HG02642 (cell line): ENCODE measurements at regions not wholly inside any gene's neighbourhood (a gene's known extent, or its start where the extent isn't known, plus 50 kb on each side); places are given as distances from the start of the nearest gene placed in this dataset.
A peak's percentile ranks its signal among the peaks of the same experiment; 100 is the strongest.
"Not testable (repeated sequence)": the region's sequence is repeated elsewhere in the genome, so short reads cannot be mapped to it uniquely, and the experiment has no call there.

Experiments
- ATAC-seq: cut with Tn5 transposase; IDR thresholded peaks from one replicate; pipeline ENCODE4 v1.9.1; 2021; ENCODE audit warnings: mild to moderate bottlenecking; ENCODE audit not compliant: unreplicated experiment, poor library complexity

DNA sequence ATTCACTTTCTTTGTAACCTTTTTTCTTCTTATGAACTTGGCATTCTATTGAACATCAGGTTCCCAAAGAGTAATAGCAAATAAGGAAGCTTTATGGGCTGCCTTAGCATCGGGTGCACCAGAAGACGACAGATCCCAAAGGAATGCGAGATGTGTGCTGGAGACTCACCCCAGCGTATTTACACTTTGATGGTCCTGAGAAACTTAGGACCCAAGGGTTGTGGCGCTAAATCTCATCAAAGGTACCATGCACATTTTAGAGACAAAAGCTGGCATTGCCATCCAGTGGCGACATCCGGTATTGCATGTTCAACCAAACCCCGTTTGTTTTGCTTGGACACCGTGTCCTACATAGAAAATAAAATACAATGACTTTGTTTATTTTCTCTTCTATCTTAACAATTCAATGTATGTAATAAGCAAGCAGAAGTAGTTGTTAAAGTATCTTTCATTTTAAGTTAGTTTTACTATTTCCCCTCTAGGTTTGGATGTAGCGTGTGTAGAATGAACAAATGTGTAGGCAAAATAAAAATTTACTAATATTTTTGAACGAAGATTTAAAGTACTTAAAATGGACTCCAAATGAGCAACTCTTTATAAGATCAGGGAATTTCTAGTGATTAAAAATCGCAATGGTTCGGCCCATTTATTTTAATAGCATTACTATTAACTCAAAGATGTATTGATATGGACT is 1154.8 kb downstream of the GATA3 start:
- peak; percentile 78 for ATAC-seq

DNA sequence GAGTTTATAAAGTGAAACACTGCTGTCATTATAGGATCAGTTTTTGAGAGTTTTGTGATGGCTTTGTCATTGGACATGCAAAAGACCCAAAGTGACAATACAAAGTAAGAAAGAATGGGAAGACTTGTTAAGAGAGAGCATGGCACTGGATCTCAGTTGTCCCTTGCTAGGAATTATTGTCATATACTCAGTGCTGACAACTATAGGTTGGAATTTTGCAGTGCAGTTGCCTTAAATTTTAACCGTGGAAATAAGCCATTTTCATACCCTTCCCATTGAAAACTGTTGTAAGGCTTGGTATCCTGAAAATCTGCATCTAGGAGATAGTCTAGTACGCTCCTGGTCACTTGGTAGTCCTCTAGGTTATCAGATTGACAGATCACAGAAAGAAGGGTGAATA is 1156.7 kb downstream of the GATA3 start:
- ATAC-seq, result no peak

DNA sequence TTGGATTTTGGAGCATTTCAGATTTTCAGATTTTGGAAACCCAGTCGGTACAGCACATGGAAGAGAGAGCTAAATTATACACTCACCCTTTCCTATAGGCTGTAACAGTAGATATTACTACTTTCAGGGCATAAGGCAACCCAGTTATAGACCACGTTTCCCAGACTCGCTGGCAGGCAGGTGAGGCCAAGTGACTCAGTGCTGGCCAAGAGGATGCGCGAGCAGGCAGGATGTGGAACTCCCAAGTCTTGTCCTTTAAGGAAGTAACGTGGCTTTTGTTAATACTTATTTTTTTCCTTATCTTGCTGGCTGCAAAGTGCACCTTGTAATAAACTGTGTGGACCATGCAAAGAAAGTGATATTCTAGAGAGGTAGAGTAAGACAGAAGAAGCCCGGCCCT is 1160.1 kb downstream of the GATA3 start:
- ATAC-seq, result no peak

DNA sequence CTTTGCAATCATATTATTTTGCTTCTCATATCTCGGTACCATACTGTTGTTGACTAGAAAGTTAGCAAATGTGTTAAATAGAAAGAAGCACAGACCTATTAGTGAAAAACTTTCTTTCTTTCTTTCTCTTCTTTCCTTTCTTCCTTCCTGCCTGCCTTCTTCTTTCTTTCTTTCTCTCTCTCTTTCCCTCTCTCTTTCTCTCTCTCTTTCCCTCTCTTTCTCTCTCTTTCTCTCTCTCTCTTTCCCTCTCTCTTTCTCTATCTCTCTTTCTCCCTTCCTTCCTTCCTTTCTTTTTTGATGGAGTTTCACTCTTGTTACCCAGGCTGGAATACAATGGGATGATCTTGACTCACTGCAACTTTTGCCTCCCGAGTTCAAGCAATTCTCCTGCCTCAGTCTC is 1160.6 kb downstream of the GATA3 start:
- no peak for ATAC-seq

DNA sequence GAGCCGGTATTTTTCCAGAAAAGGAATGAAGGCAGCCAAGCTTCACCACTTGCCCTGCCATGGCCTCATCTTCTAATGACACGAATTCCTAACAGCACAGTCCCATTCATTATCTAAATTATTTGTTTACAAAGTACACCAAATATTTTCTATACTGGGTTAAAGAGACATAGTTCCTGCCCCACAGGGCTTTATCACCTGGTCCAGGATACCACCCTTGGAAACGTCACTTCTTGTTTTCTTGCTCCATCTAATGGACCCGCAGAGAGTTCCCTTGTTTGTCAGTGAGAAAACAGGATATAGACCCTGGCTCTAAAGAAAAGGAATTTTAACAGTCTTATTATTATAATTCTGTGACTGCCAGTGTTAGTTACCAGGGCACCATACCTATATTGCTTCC is 1165.4 kb downstream of the GATA3 start:
- ATAC-seq, result no peak

DNA sequence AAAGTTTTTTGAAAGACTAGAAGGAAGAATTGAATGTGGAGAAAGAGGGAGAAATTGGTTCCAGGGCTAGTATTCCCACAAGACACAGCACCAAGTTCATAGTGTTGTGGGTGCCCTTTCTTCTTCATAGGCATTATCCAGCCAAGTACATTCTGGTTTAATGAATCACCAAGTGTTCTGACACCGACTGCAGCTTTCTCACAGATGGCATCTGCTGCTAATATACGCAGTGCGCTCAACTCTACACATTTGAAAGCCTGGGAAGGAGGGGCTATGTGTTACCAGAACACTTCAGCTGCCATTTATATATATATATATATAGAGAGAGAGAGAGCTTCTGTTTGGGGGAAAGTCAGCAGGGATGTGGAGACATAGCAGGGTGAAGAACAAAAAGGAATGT is 1168.4 kb downstream of the GATA3 start:
- ATAC-seq, result no peak

DNA sequence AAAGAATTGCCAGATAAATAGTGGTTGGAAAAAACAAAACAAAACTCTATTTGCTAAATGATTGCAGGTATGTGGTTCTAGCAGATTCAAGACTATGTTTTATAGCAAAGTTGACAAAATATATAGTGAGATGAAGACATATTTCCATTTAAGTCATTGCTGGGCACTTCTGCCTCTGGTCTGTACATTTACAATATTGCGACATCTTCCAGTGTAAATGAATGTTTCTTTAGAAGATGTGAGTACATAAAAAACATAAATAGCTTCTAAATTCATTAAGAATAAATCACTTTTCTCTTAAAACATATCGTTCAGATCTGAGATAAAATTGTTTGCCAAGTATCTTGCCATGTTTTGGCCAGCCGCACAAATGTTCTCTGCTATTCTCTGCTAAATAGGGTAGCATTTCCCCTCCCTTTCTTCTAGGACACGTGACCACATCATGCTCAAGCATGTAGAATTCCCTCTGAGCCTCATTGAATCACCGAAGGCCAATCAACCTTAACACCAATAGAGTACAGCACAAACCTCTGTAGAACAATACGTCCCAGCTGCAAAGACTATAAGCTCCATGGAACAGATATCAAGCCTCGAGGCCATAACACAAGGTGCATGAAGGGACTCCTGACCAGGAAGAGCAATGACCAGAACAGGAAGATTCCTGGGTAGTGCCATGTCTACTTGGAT is 1173.3 kb downstream of the GATA3 start:
- ATAC-seq, result no peak

DNA sequence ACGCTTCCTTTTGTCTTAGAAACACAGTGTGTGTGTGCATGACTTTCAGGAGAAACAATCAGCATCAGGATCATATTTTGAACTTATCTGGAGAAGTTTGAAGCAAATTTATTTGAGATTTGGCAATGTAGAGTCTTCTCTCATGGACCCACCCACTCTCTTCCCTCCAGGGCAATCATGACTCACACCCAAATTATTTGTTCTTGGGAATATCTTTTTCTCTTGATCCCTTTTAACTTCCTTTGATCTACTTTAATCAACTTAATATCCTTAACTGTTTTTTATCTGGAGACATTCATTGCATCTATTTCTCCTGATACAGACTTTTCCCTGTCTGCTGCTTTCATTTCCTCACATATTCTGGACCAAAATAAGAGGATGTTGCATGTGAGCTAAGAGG is 1174.3 kb downstream of the GATA3 start:
- ATAC-seq, result no peak

DNA sequence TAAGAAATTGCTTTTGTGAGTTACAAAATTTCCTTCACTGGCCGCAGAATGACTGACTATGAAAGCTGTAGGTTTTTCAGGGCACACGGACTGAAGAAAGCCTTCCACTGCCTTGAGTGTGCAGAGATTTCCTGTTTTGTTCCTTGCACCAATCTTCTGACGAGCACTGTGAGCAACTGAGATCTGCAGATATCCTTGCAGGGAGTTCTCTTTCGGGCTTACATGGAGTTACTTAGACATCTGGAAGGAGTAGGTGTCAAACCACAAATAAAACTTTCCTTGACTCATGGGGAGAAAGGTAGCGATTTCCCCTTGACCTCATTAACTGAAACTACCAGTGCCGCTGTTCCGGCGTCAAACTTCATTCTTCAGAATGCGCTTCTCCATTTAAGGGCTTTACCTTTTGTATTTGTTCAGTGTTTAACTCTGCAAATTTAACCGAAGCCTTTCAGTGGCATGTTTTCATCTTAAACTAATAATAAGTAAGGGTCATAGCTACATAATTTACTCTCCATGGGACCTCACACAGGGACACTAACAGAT is 1175.3 kb downstream of the GATA3 start:
- no peak for ATAC-seq

DNA sequence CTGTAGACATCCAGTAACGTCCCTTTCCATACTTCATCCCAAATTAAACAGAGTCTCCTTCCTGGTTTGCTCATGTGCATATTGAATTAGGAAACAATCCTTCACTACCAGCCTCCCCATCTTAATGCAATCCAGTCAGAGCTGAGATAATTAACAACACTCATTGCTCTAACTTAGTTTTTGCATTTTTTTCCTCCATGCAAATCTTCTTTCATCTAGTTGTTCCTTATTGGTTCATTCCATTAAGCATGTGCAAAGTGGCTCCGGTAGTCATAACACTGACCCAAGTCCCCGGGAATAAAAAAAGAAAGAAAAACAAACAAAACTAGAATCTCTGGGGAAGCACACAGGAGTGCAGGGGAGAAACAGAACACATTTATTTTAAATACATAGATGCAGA is 1176.1 kb downstream of the GATA3 start:
- ATAC-seq, result no peak

DNA sequence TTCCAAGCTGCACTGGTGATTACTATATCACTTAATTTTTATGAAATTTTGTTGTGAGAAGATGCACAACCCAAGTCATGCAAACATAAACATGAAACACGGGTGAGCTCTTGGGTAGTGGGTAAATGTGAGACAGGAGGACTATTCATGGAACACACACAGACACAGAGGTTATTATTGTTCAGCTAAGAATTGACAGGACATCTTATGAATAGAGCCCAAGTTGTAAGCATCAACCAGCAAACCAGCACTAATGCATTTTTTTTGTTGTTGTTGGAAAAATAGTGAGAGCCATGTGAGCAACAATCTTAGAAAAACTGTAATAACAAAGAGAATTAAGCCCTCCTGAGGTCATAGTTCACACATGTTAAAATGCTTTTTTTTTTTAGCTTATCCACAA is 1179.7 kb downstream of the GATA3 start:
- ATAC-seq, result no peak

DNA sequence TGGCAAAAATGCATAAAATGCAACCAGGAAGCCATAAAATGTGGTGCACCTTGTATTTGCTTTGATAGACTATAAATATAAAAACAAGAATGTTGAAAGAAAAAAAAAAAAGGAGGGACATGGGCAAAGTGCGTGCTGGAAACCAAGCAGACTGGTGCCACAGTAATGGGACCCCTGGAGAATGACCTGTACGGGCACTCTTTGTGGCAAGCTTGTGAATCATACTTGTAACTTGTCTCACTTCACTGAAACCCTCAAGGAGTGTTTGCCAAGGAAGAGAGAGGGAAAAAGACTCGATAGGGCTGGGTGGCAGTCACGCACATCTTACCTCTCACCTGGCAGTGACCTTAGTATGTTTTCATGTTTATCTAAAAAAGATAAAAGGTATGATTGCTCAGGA is 1183.6 kb downstream of the GATA3 start:
- ATAC-seq, result no peak

DNA sequence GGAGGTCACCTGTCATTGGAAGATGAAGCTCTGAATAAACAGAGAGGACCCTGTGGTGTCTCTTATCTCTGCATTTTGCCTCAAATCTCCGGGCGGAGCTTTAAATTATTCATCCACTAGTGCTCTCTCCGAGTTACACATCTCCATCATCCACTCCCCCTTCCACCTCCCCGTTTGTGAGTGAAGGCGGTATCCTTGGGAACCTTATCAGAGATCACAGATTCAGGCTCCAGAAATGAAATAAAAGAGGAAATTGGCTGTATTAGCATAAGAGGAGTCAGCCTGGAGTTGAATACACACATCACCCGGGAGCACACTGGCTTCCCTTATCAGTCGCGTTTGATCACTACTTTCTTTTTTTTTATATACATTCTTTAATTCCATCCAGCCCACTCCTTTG is 1184.8 kb downstream of the GATA3 start:
- ATAC-seq, result no peak

DNA sequence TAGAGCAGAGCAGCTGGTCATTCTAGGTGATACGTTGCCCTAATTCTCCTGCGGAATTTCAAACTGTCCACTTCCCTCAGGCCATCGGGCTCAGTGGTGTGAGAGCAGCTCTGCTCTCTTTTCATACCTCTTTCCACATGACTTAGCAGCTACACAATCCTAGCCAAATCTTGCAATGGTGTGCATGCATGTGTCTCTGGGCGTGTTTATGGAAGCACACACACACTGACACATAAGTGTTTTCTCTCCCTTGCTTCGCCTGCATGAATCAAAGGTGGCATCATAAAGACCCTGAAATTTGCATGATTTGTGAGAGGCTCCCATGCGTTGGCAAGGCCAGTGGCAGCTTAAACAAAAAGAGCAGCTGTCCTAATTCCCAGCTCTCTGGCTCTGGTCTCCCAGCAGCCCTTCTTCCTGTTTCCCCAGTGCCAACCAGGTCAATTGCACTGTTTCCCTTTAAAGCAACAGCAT is 1189.5 kb downstream of the GATA3 start:
- no peak for ATAC-seq

DNA sequence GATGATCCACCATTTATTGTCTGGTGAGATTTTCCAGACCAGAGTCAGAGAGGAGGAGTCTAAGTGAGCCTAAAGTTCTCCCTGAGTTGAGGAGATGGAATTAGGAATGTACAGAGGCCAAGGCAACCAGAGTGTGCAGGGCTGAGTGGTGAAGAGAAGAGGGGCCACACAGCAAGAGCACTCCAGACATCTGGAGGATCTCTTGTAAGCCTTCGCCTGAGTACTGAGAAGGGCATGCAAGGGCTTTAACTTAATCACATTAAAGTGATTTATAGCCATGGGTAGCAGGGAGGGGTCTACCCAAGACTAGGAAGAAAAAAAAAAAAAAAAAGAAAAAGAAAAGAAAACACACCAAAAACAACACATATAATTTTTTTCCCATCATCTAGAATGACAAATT is 1190.4 kb downstream of the GATA3 start:
- ATAC-seq, result no peak

DNA sequence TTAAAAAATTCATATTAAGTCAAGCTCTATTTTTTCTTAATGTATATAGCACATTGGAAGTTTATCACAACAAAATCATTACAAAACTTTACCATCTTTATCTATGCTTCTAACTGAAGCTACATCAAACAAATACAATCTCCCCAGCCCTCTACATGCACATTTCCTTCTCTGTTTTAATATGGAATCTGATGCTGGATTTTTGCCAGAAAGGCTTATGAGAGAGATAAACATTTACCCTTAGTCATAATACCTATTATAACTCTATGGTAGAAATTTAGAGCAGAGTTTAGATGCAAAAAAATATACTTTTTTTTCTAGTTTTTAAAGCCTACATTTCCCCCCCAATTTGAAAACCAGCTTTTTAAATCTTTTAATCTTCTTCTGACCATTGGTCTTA is 1198.6 kb downstream of the GATA3 start:
- no peak for ATAC-seq

DNA sequence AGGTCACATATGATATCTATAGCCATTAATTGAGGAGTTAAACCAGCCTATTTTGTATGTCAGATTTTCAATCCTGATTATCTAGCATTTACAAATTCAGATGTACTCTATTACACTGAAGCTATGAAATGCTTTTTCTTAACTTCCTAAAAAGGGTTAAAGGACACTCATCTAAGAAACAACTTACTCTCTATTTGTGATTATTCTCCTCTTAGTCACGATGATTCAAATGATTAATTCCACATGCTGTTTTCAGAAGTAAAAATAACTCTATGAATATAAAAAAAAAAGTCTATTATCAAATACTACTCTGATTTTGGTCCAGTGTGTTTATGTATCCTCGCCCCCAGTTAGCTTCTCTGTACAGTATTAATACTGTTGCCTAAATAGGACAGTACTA is 1199.9 kb downstream of the GATA3 start:
- no peak for ATAC-seq

DNA sequence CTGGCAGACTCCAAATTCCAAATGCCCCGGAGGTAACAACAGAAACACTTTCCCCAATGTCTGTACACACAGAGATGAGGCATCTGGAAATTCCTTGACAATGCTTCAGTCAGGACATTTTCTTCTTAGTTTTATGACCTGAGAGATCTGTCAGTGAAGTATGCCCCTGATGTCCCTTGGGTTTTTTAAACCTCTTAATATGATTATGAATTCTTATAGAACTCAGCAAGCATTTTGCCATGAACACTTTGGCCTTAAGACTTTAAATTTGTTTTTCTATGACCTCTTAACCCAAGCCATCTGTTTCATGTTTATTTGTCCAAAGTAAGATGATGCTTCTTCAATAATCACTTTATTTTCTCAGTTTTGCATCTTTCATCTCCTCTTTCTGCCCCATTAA is 1206.2 kb downstream of the GATA3 start:
- ATAC-seq, result no peak

DNA sequence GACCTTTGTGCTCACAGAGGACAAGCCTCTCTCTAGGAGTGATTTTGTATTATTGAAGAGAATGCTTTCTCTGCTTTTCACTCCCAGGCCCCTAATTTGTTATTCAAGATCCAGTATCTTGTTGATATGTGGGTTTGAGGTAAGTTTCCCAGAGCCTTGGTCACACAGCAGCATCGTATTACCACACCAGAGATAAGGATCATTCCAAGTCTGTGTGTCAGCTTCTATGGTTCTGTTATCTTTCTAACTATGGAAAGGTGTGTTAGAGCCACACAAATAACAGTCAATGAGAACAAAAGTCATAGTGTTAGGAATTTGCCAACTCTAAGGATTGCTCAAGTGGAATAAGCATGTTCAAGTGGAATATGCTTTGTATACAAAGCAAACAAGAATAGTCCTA is 1208.3 kb downstream of the GATA3 start:
- no peak for ATAC-seq

DNA sequence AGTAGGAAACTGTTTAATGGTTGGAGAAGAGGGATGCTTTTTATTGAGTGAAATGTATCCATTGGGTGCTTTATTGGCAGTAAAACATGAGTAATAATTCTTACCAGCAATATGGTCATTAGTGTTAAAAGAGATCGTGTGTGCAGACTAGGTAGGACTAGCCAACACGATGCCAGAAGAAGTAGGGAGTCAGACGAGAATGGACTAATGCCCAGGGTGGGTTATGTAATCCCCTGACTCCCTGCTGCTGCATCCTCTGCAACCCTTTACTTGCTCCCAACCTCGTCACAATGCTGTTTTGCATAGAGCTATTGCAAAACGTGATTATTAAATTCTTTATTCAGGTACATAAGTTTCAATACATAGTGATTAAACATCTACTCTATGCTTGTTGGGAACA is 1213.7 kb downstream of the GATA3 start:
- ATAC-seq, result no peak

DNA sequence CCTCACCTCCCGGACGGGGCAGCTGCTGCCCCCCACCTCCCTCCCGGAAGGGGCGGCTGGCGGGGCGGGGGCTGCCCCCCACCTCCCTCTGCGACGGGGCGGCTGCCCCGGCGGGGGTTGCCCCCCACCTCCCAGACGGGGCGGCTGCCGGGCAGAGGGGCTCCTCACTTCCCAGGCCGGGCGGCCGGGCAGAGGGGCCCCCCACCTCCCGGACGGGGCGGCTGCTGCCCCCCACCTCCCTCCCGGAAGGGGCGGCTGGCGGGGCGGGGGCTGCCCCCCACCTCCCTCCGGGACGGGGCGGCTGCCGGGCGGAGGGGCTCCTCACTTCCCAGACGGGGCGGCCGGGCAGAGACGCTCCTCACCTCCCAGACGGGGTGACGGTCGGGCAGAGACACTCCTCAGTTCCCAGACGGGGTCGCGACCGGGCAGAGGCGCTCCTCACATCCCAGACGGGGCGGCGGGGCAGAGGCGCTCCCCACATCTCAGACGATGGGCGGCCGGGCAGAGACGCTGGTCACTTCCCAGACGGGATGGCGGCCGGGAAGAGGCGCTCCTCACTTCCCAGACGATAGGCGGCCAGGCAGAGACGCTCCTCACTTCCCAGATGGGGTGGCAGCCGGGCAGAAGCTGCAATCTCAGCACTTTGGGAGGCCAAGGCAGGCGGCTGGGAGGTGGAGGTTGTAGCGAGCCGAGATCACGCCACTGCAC is 1218.8 kb downstream of the GATA3 start:
- not testable (repeated sequence) for ATAC-seq
